MM.1S (cell line): ENCODE measurements at regions not wholly inside any gene's neighbourhood (a gene's known extent, or its start where the extent isn't known, plus 50 kb on each side); places are given as distances from the start of the nearest gene placed in this dataset.

Source experiments
- DNase-seq: peaks from one replicate; pipeline ENCODE4 v3.0.0-alpha.2; 2015
- H2AFZ ChIP-seq: fragments of 300-600 bp; sonication (generic); 2 replicates; pipeline ENCODE4 v1.6.0; 2016; ENCODE audit warnings: antibody characterized with exemption, low read length
- H3F3A ChIP-seq: fragments of 300-600 bp; sonication (generic); 2 replicates; pipeline ENCODE4 v1.6.1; 2016; ENCODE audit warnings: mild to moderate bottlenecking, antibody characterized with exemption, low read length, moderate library complexity, mixed read lengths; ENCODE audit not compliant: insufficient read depth
- H3K27ac ChIP-seq: fragments of 300-600 bp; sonication (generic); 2 replicates; pipeline ENCODE4 v1.5.1; 2016; ENCODE audit warnings: mild to moderate bottlenecking, low read length
- H3K27me3 ChIP-seq: fragments of 300-600 bp; sonication (generic); replicated peaks from 2 replicates; pipeline ENCODE4 v1.6.0; 2016; ENCODE audit warnings: low read length; ENCODE audit not compliant: insufficient read depth
- H3K36me3 ChIP-seq: fragments of 300-600 bp; sonication (generic); replicated peaks from 2 replicates; pipeline ENCODE4 v1.6.1; 2016; ENCODE audit warnings: mild to moderate bottlenecking, low read length, mixed read lengths; ENCODE audit not compliant: insufficient read depth
- H3K4me1 ChIP-seq: fragments of 300-600 bp; sonication (generic); 2 replicates; pipeline ENCODE4 v1.6.1; 2016; ENCODE audit warnings: low read length, mixed read lengths
- H3K4me2 ChIP-seq: fragments of 300-600 bp; sonication (generic); 2 replicates; pipeline ENCODE4 v1.6.0; 2016; ENCODE audit warnings: low read depth, low read length
- H3K4me3 ChIP-seq: fragments of 300-600 bp; sonication (generic); 2 replicates; pipeline ENCODE4 v1.5.1; 2016; ENCODE audit warnings: low read length, mixed read lengths
- H3K79me2 ChIP-seq: fragments of 300-600 bp; sonication (generic); 2 replicates; pipeline ENCODE4 v1.6.1; 2016; ENCODE audit warnings: mixed run types, low read length, mixed read lengths
- H3K9ac ChIP-seq: fragments of 300-600 bp; sonication (generic); 2 replicates; pipeline ENCODE4 v1.6.1; 2016; ENCODE audit warnings: low read length, mixed read lengths
- H3K9me2 ChIP-seq: fragments of 300-600 bp; sonication (generic); replicated peaks from 2 replicates; pipeline ENCODE4 v1.6.1; 2016; ENCODE audit warnings: mild to moderate bottlenecking, low read length, mixed read lengths; ENCODE audit not compliant: insufficient read depth
- H3K9me3 ChIP-seq: fragments of 300-600 bp; sonication (generic); replicated peaks from 2 replicates; pipeline ENCODE4 v1.6.1; 2016; ENCODE audit warnings: mild to moderate bottlenecking, low read length, mixed read lengths; ENCODE audit not compliant: insufficient read depth
- H4K20me1 ChIP-seq: fragments of 300-600 bp; sonication (generic); 2 replicates; pipeline ENCODE4 v1.6.1; 2016; ENCODE audit warnings: mild to moderate bottlenecking, low read length, moderate library complexity, mixed read lengths; ENCODE audit not compliant: insufficient read depth
- CTCF ChIP-seq: fragments of 300-600 bp; sonication (generic); IDR thresholded peaks from 2 replicates; pipeline ENCODE4 v1.5.1; 2016; ENCODE audit warnings: antibody characterized with exemption, low read length, mixed read lengths
- EZH2 ChIP-seq: fragments of 300-600 bp; sonication (generic); optimal IDR thresholded peaks from 2 replicates; pipeline ENCODE3; 2017; ENCODE audit warnings: low read depth, mild to moderate bottlenecking, antibody characterized with exemption, low read length, mixed read lengths
- EZH2phosphoT487 ChIP-seq: fragments of 300-600 bp; sonication (generic); IDR thresholded peaks from 2 replicates; pipeline ENCODE4 v1.6.1; 2018; ENCODE audit warnings: antibody characterized with exemption, low read length

- H3K4me2 ChIP-seq, result no peak overlapping the region
- H3K27ac ChIP-seq, result no peak overlapping the region
- no peaks in the 10 kb centered on the region for H3K36me3 ChIP-seq
These were observed 809.1 kb downstream of the ANKRD7 start for GRCh38 chr7:119033641-119034040.

GRCh38 chr7:119037941-119038340 is 813.4 kb downstream of the ANKRD7 start:
- Histone ChIP-seq H3K36me3 (no peaks in the 10 kb centered on the region), H3K4me1 (no peaks in the 10 kb centered on the region), H3K79me2 (no peaks in the 10 kb centered on the region), H3K9me2 (no peaks in the 10 kb centered on the region), H2AFZ (no peak overlapping the region), H3K27me3 (no peaks in the 10 kb centered on the region), H3K4me3 (no peak overlapping the region), H3K9me3 (no peaks in the 10 kb centered on the region), H3K27ac (no peak overlapping the region), H3F3A (no peaks in the 10 kb centered on the region), H4K20me1 (no peaks in the 10 kb centered on the region), H3K4me2 (no peak overlapping the region), H3K9ac (no peak overlapping the region)
- DNase-seq, result no peak
- TF ChIP-seq EZH2, result no peak
- no peak for TF ChIP-seq EZH2phosphoT487

More at GRCh38 chr7:119033641-119034040, 809.1 kb downstream of the ANKRD7 start:
- DNase-seq, result no peak
- no peak overlapping the region for H3K9ac ChIP-seq
- no peaks in the 10 kb centered on the region for H3K27me3 ChIP-seq
- no peaks in the 10 kb centered on the region for H4K20me1 ChIP-seq
- H2AFZ ChIP-seq, result no peak overlapping the region
- no peaks in the 10 kb centered on the region for H3K9me2 ChIP-seq
- H3K9me3 ChIP-seq, result no peaks in the 10 kb centered on the region
- no peaks in the 10 kb centered on the region for H3K79me2 ChIP-seq
- H3K4me3 ChIP-seq, result no peak overlapping the region
- TF ChIP-seq CTCF, result no peak
- no peak for TF ChIP-seq EZH2phosphoT487
- no peak for TF ChIP-seq EZH2
- no peaks in the 10 kb centered on the region for H3K4me1 ChIP-seq
- no peaks in the 10 kb centered on the region for H3F3A ChIP-seq

- H4K20me1 ChIP-seq, result no peaks in the 10 kb centered on the region
These were observed 821.6 kb downstream of the ANKRD7 start for GRCh38 chr7:119046068-119046467.

More at GRCh38 chr7:119046068-119046467, 821.6 kb downstream of the ANKRD7 start:
- H3K4me3 ChIP-seq, result no peak overlapping the region
- no peaks in the 10 kb centered on the region for H3K27me3 ChIP-seq
- H3K79me2 ChIP-seq, result no peaks in the 10 kb centered on the region
- H3K4me1 ChIP-seq, result peaks cover 19% of the 10 kb centered on the region
- H3K9ac ChIP-seq, result no peak overlapping the region
- H3K27ac ChIP-seq, result no peak overlapping the region; the same call in 1 of the 2 replicates
- TF ChIP-seq CTCF (no peak), EZH2 (no peak), EZH2phosphoT487 (no peak)
- H3F3A ChIP-seq, result no peaks in the 10 kb centered on the region
- peak overlapping the region; percentile 21; the same call in 1 of the 2 replicates for H3K4me2 ChIP-seq
- no peaks in the 10 kb centered on the region for H3K9me2 ChIP-seq
- peak; percentile 64 for DNase-seq
- no peaks in the 10 kb centered on the region for H3K9me3 ChIP-seq
- H2AFZ ChIP-seq, result no peak overlapping the region
- H3K36me3 ChIP-seq, result no peaks in the 10 kb centered on the region
